Right lobe of liver (tissue), 6 donors: ENCODE measurements at regions not wholly inside any gene's neighbourhood (a gene's known extent, or its start where the extent isn't known, plus 50 kb on each side); places are given as distances from the start of the nearest gene placed in this dataset.

Experiments
- ATAC-seq, 4 donors: fragments of 200-7000 bp; cut with Tn5 transposase; one replicate each; pipeline ENCODE4 v1.9.1; 2020; ENCODE audit warnings: mild to moderate bottlenecking in 4 of 4, moderate library complexity in 4 of 4
- DNase-seq, 3 donors: peaks; one replicate each; pipeline ENCODE4 v3.0.0-alpha.2; 2020
- H3K27ac ChIP-seq, 3 donors: fragments of 200-600 bp; one replicate each; pipeline ENCODE4 v1.8.0; 2022
- H3K27me3 ChIP-seq, 2 donors: fragments of 200-600 bp; one replicate each; pipeline ENCODE4 v1.8.0; 2022
- H3K36me3 ChIP-seq, 4 donors: fragments of 200-600 bp; sonication (generic) in 1 of 4; one replicate each; pipeline versions ENCODE4 v1.5.1 to v1.8.0; 2017 to 2022; ENCODE audit warnings: control low read depth in 1 of 4
- H3K4me1 ChIP-seq, 4 donors: fragments of 200-600 bp; sonication (generic) in 1 of 4; one replicate each; pipeline versions ENCODE4 v1.5.1 to v1.8.0; 2017 to 2022; ENCODE audit warnings: control low read depth in 1 of 4
- H3K4me3 ChIP-seq, 3 donors: fragments of 200-600 bp; one replicate each; pipeline ENCODE4 v1.8.0; 2022
- H3K9me3 ChIP-seq, 4 donors: fragments of 200-600 bp; sonication (generic) in 1 of 4; one replicate each; pipeline versions ENCODE4 v1.5.1 to v1.8.0; 2017 to 2022; ENCODE audit warnings: control low read depth in 1 of 4
- CTCF ChIP-seq, 4 donors: fragments of 200-600 bp in 3 of 4; fragments of 450-650 bp in 1 of 4; IDR thresholded peaks; one replicate each; pipeline versions ENCODE4 v1.5.1 to v1.8.0; 2016 to 2022; ENCODE audit warnings: antibody characterized with exemption in 4 of 4, mild to moderate bottlenecking in 2 of 4
- POLR2A ChIP-seq: fragments of 450-650 bp; IDR thresholded peaks from one replicate; pipeline ENCODE4 v1.6.1; 2017; ENCODE audit warnings: antibody characterized with exemption, mild to moderate bottlenecking
- whole genome bisulfite sequencing: methylation state at CpG from one replicate; pipeline ENCODE4 v1.1.6; 2018; ENCODE audit warnings: low coverage, low lambda C conversion rate; ENCODE audit not compliant: insufficient coverage; ENCODE audit errors: missing lambda C conversion rate; 5-methylcytosine and 5-hydroxymethylcytosine counted together
- intact Hi-C, 2 donors: fragments of 100-400 bp; cut with DNase I; formaldehyde crosslinking; loops; one replicate each; pipeline versions ENCODE4 v1.11.2 to v1.14.1; 2022
- donor health status: DM: no; HTN: yes; CAD: no.
- donor health status: DM: no; HTN: no; CAD: no.
- donor health status: DM: no; HTN: no; CAD: no.
- donor health status: DM: no; HTN: yes; CAD: no.
- donor health status: DM: no; HTN: yes; CAD: no.

GRCh38 chr3:193080821-193081365 is 160.1 kb upstream of the PLAAT1 start:
- Histone ChIP-seq H3K9me3 (no peaks in the 10 kb centered on the region), H3K27ac (no peak overlapping the region), H3K36me3 (no peaks in the 10 kb centered on the region), H3K4me3 (no peak overlapping the region), H3K4me1 (no peaks in the 10 kb centered on the region), H3K27me3 (no peaks in the 10 kb centered on the region)
- no peak for DNase-seq
- 70% methylated on average over 3 of the region's 3 CpGs for WGBS
- no peak for ATAC-seq
- intact Hi-C loops: no loop called here
- TF ChIP-seq CTCF (IDR thresholded peaks at IDR 0.05) (no peak), POLR2A (no peak)

- H3K27me3 ChIP-seq: no peaks in the 10 kb centered on the region
- H3K9me3 ChIP-seq: no peaks in the 10 kb centered on the region
- intact Hi-C loops: no loop called here
- TF ChIP-seq POLR2A: no peak
- TF ChIP-seq CTCF (IDR thresholded peaks at IDR 0.05): no peak
- no peak overlapping the region for H3K4me3 ChIP-seq
- no peaks in the 10 kb centered on the region for H3K4me1 ChIP-seq
- 26% methylated on average over 2 of the region's 2 CpGs for WGBS
- DNase-seq: no peak
- H3K36me3 ChIP-seq: no peaks in the 10 kb centered on the region
- H3K27ac ChIP-seq: no peak overlapping the region
- no peak for ATAC-seq
Observed at GRCh38 chr3:193085655-193086054, 155.4 kb upstream of the PLAAT1 start.

GRCh38 chr3:193086681-193087080 is 154.3 kb upstream of the PLAAT1 start:
- no peaks in the 10 kb centered on the region for H3K27me3 ChIP-seq
- no peak for TF ChIP-seq POLR2A
- no peak for TF ChIP-seq CTCF (IDR thresholded peaks at IDR 0.05)
- ATAC-seq (no peak), DNase-seq (no peak)
- no peak overlapping the region for H3K27ac ChIP-seq
- H3K4me1 ChIP-seq: no peaks in the 10 kb centered on the region
- H3K4me3 ChIP-seq: no peak overlapping the region
- H3K36me3 ChIP-seq: no peaks in the 10 kb centered on the region
- 39% methylated on average over 4 of the region's 4 CpGs for WGBS
- intact Hi-C loops: no loop called here
- no peaks in the 10 kb centered on the region for H3K9me3 ChIP-seq

- no peaks in the 10 kb centered on the region for H3K9me3 ChIP-seq
- intact Hi-C loops: no loop called here
- H3K4me3 ChIP-seq: no peak overlapping the region
- DNase-seq (no peak), ATAC-seq (no peak)
- TF ChIP-seq CTCF (IDR thresholded peaks at IDR 0.05): no peak
- no peak for TF ChIP-seq POLR2A
- H3K27ac ChIP-seq: no peak overlapping the region
- WGBS: 68% methylated on average over 3 of the region's 3 CpGs
- H3K27me3 ChIP-seq: no peaks in the 10 kb centered on the region
- no peaks in the 10 kb centered on the region for H3K4me1 ChIP-seq
- H3K36me3 ChIP-seq: no peaks in the 10 kb centered on the region
Observed at GRCh38 chr3:193087336-193087735, 153.7 kb upstream of the PLAAT1 start.

GRCh38 chr3:193095366-193095765 is 145.7 kb upstream of the PLAAT1 start:
- 47% methylated on average over 3 of the region's 4 CpGs for WGBS
- Histone ChIP-seq H3K4me3 (no peak overlapping the region), H3K36me3 (no peaks in the 10 kb centered on the region), H3K4me1 (no peaks in the 10 kb centered on the region), H3K27me3 (no peaks in the 10 kb centered on the region), H3K27ac (no peak overlapping the region), H3K9me3 (no peaks in the 10 kb centered on the region)
- DNase-seq (no peak), ATAC-seq (no peak)
- TF ChIP-seq POLR2A: no peak
- TF ChIP-seq CTCF (IDR thresholded peaks at IDR 0.05): no peak
- intact Hi-C loops: no loop called here
